Keratinocyte (primary cell): ENCODE measurements at regions not wholly inside any gene's neighbourhood (a gene's known extent, or its start where the extent isn't known, plus 50 kb on each side); places are given as distances from the start of the nearest gene placed in this dataset.

Experiments used
- DNase-seq: peaks from one replicate; pipeline ENCODE4 v3.0.0-alpha.2; 2011; ENCODE audit warnings: low read depth, missing footprints, low spot score
- FAIRE-seq: peaks from 2 replicates; lab custom pipeline; 2011; peaks lifted over from hg19 to GRCh38; lab: Jason Lieb, UNC
- H2AFZ ChIP-seq: 2 replicates; pipeline ENCODE4 v1.6.0; 2012; ENCODE audit warnings: low read length, control low read depth, inconsistent platforms; ENCODE audit not compliant: control insufficient read depth
- H3K27ac ChIP-seq: 2 replicates; pipeline ENCODE4 v1.5.1; 2011; ENCODE audit warnings: low read length; ENCODE audit not compliant: control insufficient read depth, insufficient read depth
- H3K27me3 ChIP-seq: 3 replicates; pipeline ENCODE4 v1.6.0; 2011; ENCODE audit warnings: low read length; ENCODE audit not compliant: control insufficient read depth, insufficient read depth; ENCODE audit errors: extremely low read depth
- H3K36me3 ChIP-seq, 2 experiments: 2 replicates in 1 of 2; 3 replicates in 1 of 2; pipeline ENCODE4 v1.5.1; 2011; ENCODE audit warnings: low read length in 2 of 2, mild to moderate bottlenecking in 1 of 2; ENCODE audit not compliant: control insufficient read depth in 2 of 2, insufficient read depth in 2 of 2; ENCODE audit errors: extremely low read depth in 1 of 2
- H3K4me1 ChIP-seq: 3 replicates; pipeline ENCODE4 v1.5.1; 2011; ENCODE audit warnings: low read length; ENCODE audit not compliant: control insufficient read depth, insufficient read depth; ENCODE audit errors: extremely low read depth
- H3K4me2 ChIP-seq: 3 replicates; pipeline ENCODE4 v1.6.0; 2011; ENCODE audit warnings: low read depth, low read length; ENCODE audit not compliant: control insufficient read depth, insufficient read depth; ENCODE audit errors: extremely low read depth
- H3K4me3 ChIP-seq, 3 experiments: fragments of 200-600 bp in 1 of 3; sonication (generic) in 1 of 3; 2 replicates in 2 of 3; 3 replicates in 1 of 3; pipeline ENCODE4 v1.5.1; 2011 to 2016; ENCODE audit warnings: low read length in 3 of 3, mild to moderate bottlenecking in 3 of 3, control low read depth in 2 of 3, inconsistent platforms in 1 of 3, low read depth in 1 of 3, mixed read lengths in 1 of 3, mixed run types in 1 of 3, moderate library complexity in 1 of 3; ENCODE audit not compliant: control insufficient read depth in 2 of 3, insufficient read depth in 2 of 3; ENCODE audit errors: extremely low read depth in 1 of 3
- H3K79me2 ChIP-seq: 2 replicates; pipeline ENCODE4 v1.6.0; 2012; ENCODE audit warnings: low read length; ENCODE audit not compliant: control insufficient read depth, insufficient read depth
- H3K9ac ChIP-seq: 3 replicates; pipeline ENCODE4 v1.6.0; 2011; ENCODE audit warnings: low read length; ENCODE audit not compliant: control insufficient read depth, insufficient read depth; ENCODE audit errors: extremely low read depth
- H3K9me1 ChIP-seq: 3 replicates; pipeline ENCODE4 v1.6.0; 2011; ENCODE audit warnings: low read length; ENCODE audit not compliant: control insufficient read depth, insufficient read depth; ENCODE audit errors: extremely low read depth
- H3K9me3 ChIP-seq: 2 replicates; pipeline ENCODE4 v1.5.1; 2012; ENCODE audit warnings: low read depth, low read length; ENCODE audit not compliant: control insufficient read depth
- H4K20me1 ChIP-seq: 3 replicates; pipeline ENCODE4 v1.6.0; 2011; ENCODE audit warnings: low read length; ENCODE audit not compliant: control insufficient read depth, insufficient read depth; ENCODE audit errors: extremely low read depth
- EZH2 ChIP-seq: IDR thresholded peaks from one replicate; pipeline ENCODE4 v1.6.1; 2012; ENCODE audit warnings: inconsistent platforms, mild to moderate bottlenecking, low read length, moderate library complexity
- dilution Hi-C: fragments of 300-500 bp; cut with MboI; formaldehyde crosslinking; loops from one replicate; pipeline ENCODE4 v1.7.0; 2020; ENCODE audit warnings: low sequenced_read_pairs; ENCODE audit not compliant: extremely low pct_ligation_motif_present
- TF ChIP-seq, protein P1 (sequence below), 3 experiments: IDR thresholded peaks in 1 of 3; conservative IDR thresholded peaks in 1 of 3; optimal IDR thresholded peaks in 1 of 3; 2 replicates in 2 of 3; 3 replicates in 1 of 3; pipeline versions ENCODE3 to v1.5.1; 2011; ENCODE audit warnings: low read length in 3 of 3, mild to moderate bottlenecking in 3 of 3, moderate library complexity in 2 of 3, control low read depth in 1 of 3, inconsistent platforms in 1 of 3; ENCODE audit not compliant: insufficient read depth in 2 of 3; ENCODE audit errors: extremely low read depth in 1 of 3

DNA sequence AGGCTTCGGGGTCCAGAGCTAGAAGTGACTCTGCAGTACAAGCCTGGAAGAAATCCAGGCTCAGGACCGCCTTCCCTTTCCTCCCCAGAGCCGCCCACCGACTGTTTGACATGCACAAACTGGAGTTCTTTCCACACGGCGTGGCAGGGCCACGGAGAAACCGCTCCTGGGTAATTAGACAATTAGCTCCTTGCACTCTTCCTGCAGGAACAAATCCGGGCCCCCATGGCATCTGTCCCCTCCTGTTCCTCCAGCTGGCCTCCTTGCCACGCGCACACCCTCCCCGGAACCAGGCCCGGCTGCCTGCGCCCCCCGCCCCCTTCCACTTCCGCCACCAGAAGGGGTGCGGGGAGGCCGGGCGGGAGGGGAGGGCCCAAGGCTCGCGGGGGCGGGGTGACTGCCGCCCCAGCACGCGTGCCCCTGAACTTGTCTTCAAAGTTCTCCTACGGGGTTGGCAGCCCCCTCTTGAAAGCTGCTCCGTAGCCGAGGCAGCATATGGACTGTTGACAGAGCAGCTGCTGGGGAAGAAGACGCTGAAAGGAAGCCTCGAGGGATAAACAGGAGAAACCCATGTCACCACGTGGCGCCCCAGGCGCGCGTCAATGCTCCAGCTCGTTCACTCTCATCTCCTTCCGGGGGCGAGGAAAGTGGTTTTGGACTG, 74.3 kb downstream of the SEC61B start:
- no peak for DNase-seq
- Histone ChIP-seq H3K27me3 (peaks cover 5% of the 10 kb centered on the region), H3K9ac (no peak overlapping the region), H3K27ac (no peak overlapping the region), H3K9me1 (no peaks in the 10 kb centered on the region), H3K9me3 (no peaks in the 10 kb centered on the region), H2AFZ (no peak overlapping the region), H4K20me1 (no peaks in the 10 kb centered on the region), H3K4me2 (no peak overlapping the region), H3K4me3 (no peak overlapping the region), H3K4me1 (no peaks in the 10 kb centered on the region), H3K79me2 (no peaks in the 10 kb centered on the region), H3K36me3 (no peaks in the 10 kb centered on the region)
- TF ChIP-seq, protein P1, sequence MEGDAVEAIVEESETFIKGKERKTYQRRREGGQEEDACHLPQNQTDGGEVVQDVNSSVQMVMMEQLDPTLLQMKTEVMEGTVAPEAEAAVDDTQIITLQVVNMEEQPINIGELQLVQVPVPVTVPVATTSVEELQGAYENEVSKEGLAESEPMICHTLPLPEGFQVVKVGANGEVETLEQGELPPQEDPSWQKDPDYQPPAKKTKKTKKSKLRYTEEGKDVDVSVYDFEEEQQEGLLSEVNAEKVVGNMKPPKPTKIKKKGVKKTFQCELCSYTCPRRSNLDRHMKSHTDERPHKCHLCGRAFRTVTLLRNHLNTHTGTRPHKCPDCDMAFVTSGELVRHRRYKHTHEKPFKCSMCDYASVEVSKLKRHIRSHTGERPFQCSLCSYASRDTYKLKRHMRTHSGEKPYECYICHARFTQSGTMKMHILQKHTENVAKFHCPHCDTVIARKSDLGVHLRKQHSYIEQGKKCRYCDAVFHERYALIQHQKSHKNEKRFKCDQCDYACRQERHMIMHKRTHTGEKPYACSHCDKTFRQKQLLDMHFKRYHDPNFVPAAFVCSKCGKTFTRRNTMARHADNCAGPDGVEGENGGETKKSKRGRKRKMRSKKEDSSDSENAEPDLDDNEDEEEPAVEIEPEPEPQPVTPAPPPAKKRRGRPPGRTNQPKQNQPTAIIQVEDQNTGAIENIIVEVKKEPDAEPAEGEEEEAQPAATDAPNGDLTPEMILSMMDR (optimal IDR thresholded peaks at IDR 0.05 in 1 of 3, IDR thresholded peaks at IDR 0.05 in 1 of 3, conservative IDR thresholded peaks at IDR 0.05 in 1 of 3; ENCODE audit: extremely low read depth in 1 of 3, insufficient read depth in 2 of 3, low read length in 3 of 3), result no peak
- TF ChIP-seq EZH2, result no peak
- no peak for FAIRE-seq
- dilution Hi-C loops, result no loop called here

DNA sequence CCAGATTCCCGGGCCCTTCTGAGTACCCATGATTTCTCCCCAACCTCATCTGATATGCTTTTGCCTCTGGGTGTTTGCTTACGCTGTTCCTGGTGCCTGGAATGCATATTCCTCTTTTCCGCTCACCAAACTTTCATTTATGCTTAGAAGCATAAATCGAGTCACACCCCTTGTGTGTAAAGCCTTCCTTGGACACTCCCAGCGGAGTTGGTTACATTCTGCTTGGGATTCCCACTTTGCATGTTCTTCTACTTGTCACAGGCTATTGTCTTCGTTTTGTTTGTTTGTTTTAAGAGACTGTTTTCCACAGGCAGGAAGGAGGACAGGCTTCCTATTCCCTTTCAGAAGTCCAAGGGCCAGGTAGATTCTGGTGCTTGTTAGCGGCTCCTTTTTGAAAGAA, 76.5 kb downstream of the SEC61B start:
- H3K9me1 ChIP-seq, result no peaks in the 10 kb centered on the region
- dilution Hi-C loops, result no loop called here
- H3K9me3 ChIP-seq, result no peaks in the 10 kb centered on the region
- no peak overlapping the region for H3K4me3 ChIP-seq
- H3K9ac ChIP-seq, result no peak overlapping the region
- H3K4me1 ChIP-seq, result no peaks in the 10 kb centered on the region
- H3K4me2 ChIP-seq, result no peak overlapping the region
- no peak for DNase-seq
- no peak overlapping the region for H3K27ac ChIP-seq
- H3K79me2 ChIP-seq, result no peaks in the 10 kb centered on the region
- no peak for FAIRE-seq
- peaks cover 5% of the 10 kb centered on the region for H3K27me3 ChIP-seq
- no peaks in the 10 kb centered on the region for H4K20me1 ChIP-seq
- TF ChIP-seq EZH2, result no peak
- TF ChIP-seq, protein P1 (optimal IDR thresholded peaks at IDR 0.05 in 1 of 3, IDR thresholded peaks at IDR 0.05 in 1 of 3, conservative IDR thresholded peaks at IDR 0.05 in 1 of 3; ENCODE audit: extremely low read depth in 1 of 3, insufficient read depth in 2 of 3, low read length in 3 of 3), result no peak
- H2AFZ ChIP-seq, result no peak overlapping the region
- no peaks in the 10 kb centered on the region for H3K36me3 ChIP-seq
